ENCODE measurements at regions not wholly inside any gene's neighbourhood (a gene's known extent, or its start where the extent isn't known, plus 50 kb on each side); places are given as distances from the start of the nearest gene placed in this dataset.

DNA sequence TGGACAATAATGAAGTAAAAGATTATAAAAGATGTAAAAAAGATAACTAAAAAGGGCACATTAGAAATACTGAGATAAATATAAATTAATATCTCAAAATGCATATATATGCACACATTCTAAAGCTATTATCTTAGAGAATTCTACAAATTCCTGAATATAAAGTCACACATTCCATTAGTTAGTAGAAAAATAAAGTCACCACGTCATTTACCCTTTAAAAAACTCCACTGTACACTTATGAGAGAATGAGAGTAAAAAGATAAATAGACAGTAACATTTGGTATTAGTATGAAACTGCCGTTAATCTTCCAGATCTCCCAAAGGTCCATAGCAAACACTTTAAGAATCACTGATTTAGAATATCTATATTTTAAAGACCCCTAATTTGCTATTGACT lies 67.2 kb upstream of the IL15 start:
- no peak overlapping the region for H3K27ac ChIP-seq
- TF ChIP-seq, protein P1, sequence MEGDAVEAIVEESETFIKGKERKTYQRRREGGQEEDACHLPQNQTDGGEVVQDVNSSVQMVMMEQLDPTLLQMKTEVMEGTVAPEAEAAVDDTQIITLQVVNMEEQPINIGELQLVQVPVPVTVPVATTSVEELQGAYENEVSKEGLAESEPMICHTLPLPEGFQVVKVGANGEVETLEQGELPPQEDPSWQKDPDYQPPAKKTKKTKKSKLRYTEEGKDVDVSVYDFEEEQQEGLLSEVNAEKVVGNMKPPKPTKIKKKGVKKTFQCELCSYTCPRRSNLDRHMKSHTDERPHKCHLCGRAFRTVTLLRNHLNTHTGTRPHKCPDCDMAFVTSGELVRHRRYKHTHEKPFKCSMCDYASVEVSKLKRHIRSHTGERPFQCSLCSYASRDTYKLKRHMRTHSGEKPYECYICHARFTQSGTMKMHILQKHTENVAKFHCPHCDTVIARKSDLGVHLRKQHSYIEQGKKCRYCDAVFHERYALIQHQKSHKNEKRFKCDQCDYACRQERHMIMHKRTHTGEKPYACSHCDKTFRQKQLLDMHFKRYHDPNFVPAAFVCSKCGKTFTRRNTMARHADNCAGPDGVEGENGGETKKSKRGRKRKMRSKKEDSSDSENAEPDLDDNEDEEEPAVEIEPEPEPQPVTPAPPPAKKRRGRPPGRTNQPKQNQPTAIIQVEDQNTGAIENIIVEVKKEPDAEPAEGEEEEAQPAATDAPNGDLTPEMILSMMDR (IDR thresholded peaks at IDR 0.05): no peak
- no peak overlapping the region for H3K4me3 ChIP-seq
- H3K9me3 ChIP-seq: no peaks in the 10 kb centered on the region
- intact Hi-C loops (cut with DNase I): no loop called here
- no peaks in the 10 kb centered on the region for H3K27me3 ChIP-seq
- no peaks in the 10 kb centered on the region for H3K36me3 ChIP-seq
- DNase-seq (ENCODE audit: low spot score in 2 of 2): no peak
- no peaks in the 10 kb centered on the region for H3K4me1 ChIP-seq

DNA sequence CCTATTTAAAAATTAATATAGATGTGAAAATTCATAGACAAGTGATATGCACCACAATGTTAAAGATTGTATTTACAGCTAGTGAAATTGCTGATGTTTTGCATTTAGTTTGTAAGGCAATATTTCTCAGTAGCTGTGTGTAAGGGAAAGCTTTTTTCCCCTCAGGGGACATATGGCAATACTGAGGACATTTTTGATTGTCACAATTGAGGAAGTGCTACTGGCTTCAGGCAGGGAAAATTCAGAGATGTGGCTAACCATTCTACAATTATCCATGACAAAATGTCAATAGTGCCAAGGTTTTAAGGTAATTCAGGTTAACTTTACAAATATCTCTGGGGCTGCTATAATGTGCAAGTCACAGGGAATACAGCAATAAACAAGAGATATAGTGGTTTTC lies 66.1 kb upstream of the IL15 start:
- no peaks in the 10 kb centered on the region for H3K9me3 ChIP-seq
- H3K27ac ChIP-seq: no peak overlapping the region
- H3K27me3 ChIP-seq: no peaks in the 10 kb centered on the region
- H3K4me1 ChIP-seq: no peaks in the 10 kb centered on the region
- TF ChIP-seq, protein P1 (IDR thresholded peaks at IDR 0.05): no peak
- H3K4me3 ChIP-seq: no peak overlapping the region
- intact Hi-C loops (cut with DNase I): no loop called here
- no peak for DNase-seq (ENCODE audit: low spot score in 2 of 2)
- H3K36me3 ChIP-seq: no peaks in the 10 kb centered on the region

DNA sequence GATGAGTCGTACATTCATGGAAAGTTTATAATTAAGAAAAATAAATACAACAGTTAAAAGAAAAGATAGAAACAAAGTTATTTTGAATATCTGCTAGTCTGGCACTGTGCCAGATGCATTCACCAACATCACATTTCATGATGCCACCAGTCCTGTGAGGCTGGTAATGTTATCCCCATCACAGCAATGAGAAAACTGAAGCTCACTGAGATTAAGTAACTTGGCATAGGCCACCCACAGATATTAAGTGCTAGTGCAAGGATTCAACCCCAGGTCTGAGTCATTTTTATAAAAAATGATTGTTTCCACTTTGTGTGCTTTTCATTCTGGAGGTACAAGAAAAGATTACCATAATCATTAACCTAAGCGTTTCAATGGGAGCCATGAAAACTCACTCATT lies 65.0 kb upstream of the IL15 start:
- Histone ChIP-seq H3K27me3 (no peaks in the 10 kb centered on the region), H3K4me1 (no peaks in the 10 kb centered on the region), H3K27ac (no peak overlapping the region), H3K36me3 (no peaks in the 10 kb centered on the region), H3K4me3 (no peak overlapping the region), H3K9me3 (no peaks in the 10 kb centered on the region)
- intact Hi-C loops (cut with DNase I): no loop called here
- DNase-seq (ENCODE audit: low spot score in 2 of 2): no peak
- TF ChIP-seq, protein P1 (IDR thresholded peaks at IDR 0.05): no peak

DNA sequence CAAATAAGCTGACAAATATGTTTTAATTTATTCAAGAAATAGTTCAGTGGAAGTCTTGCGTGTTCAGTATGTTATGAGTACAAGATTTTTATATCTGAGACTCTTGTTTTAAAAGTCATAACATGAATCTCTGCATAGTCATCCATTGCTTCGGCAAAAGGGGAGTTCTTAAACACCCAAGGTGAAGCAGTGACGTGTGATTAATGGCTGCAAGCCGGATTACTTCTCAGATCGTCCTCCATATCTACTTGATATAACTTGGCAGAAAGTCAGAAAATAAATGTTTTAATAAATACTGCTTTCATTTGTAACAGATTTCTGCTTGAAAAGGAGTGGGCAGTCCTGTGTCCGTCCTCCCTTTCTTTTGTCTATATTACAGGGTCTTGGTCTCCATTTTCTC lies 64.6 kb upstream of the IL15 start:
- H3K9me3 ChIP-seq: no peaks in the 10 kb centered on the region
- H3K36me3 ChIP-seq: no peaks in the 10 kb centered on the region
- no peak overlapping the region for H3K4me3 ChIP-seq
- H3K4me1 ChIP-seq: no peaks in the 10 kb centered on the region
- intact Hi-C loops (cut with DNase I): no loop called here
- no peak overlapping the region for H3K27ac ChIP-seq
- TF ChIP-seq, protein P1 (IDR thresholded peaks at IDR 0.05): no peak
- H3K27me3 ChIP-seq: no peaks in the 10 kb centered on the region
- DNase-seq (ENCODE audit: low spot score in 2 of 2): no peak

DNA sequence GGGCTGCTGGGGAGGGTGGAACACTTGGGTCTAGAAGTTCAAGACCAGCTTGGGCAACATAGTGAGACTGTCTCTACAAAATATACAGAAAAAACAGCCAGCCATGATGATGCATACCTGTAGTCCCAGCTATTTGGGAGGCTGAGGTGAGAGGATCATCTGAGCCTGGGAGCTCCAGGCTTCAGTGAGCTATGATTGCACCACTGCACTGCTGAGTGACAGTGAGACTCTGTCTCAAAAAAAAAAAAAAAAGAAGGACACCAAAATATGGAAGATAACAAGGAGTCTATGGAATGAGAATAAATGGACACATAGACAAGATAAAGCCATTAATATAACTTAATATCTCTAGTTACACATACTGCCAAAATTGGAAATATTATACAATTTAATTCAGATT lies 62.7 kb upstream of the IL15 start:
- Histone ChIP-seq H3K4me3 (no peak overlapping the region), H3K4me1 (no peaks in the 10 kb centered on the region), H3K36me3 (no peaks in the 10 kb centered on the region), H3K27me3 (no peaks in the 10 kb centered on the region), H3K27ac (no peak overlapping the region), H3K9me3 (no peaks in the 10 kb centered on the region)
- TF ChIP-seq, protein P1 (IDR thresholded peaks at IDR 0.05): no peak
- no peak for DNase-seq (ENCODE audit: low spot score in 2 of 2)
- intact Hi-C loops (cut with DNase I): no loop called here

DNA sequence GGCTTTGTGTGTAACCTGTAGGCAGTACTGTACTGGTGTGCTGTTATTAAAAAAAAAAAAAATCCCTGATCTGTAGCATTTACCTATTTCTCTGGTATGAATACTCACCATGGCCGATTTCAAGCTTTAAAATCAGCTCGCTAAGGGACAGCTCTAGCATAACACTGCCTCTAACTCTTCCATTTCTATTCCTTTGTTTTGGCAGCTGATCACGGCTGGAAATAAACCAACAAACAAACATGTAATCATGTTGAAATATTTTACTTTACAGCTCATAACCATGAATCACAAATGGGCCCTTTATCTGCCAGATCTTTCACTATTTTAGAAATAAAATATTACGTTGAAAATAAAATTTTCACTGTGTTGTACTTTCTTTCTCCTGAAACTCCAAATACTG lies 60.5 kb upstream of the IL15 start:
- H3K9me3 ChIP-seq: no peaks in the 10 kb centered on the region
- no peaks in the 10 kb centered on the region for H3K27me3 ChIP-seq
- TF ChIP-seq, protein P1 (IDR thresholded peaks at IDR 0.05): no peak
- no peak for DNase-seq (ENCODE audit: low spot score in 2 of 2)
- intact Hi-C loops (cut with DNase I): no loop called here
- no peak overlapping the region for H3K27ac ChIP-seq
- no peak overlapping the region for H3K4me3 ChIP-seq
- H3K36me3 ChIP-seq: no peaks in the 10 kb centered on the region
- no peaks in the 10 kb centered on the region for H3K4me1 ChIP-seq

Measured in ascending aorta (tissue), 2 donors.